Upper lobe of right lung (tissue), 1 donor: ENCODE measurements at regions not wholly inside any gene's neighbourhood (a gene's known extent, or its start where the extent isn't known, plus 50 kb on each side); places are given as distances from the start of the nearest gene placed in this dataset.

Experiments
- ATAC-seq: fragments of 200-7000 bp; cut with Tn5 transposase; one replicate; pipeline ENCODE4 v1.9.1; 2020; ENCODE audit warnings: mild to moderate bottlenecking, moderate library complexity
- DNase-seq: peaks from one replicate; pipeline ENCODE4 v3.0.0-alpha.2; 2020
- H3K27ac ChIP-seq: fragments of 200-600 bp; one replicate; pipeline ENCODE4 v1.8.0; 2022
- H3K27me3 ChIP-seq: fragments of 200-600 bp; one replicate; pipeline ENCODE4 v1.8.0; 2022; ENCODE audit warnings: mild to moderate bottlenecking
- H3K36me3 ChIP-seq: fragments of 200-600 bp; one replicate; pipeline ENCODE4 v1.8.0; 2022
- H3K4me1 ChIP-seq: fragments of 200-600 bp; one replicate; pipeline ENCODE4 v1.8.0; 2022
- H3K4me3 ChIP-seq: fragments of 200-600 bp; one replicate; pipeline ENCODE4 v1.8.0; 2022; ENCODE audit warnings: mild to moderate bottlenecking
- H3K9me3 ChIP-seq: fragments of 200-600 bp; one replicate; pipeline ENCODE4 v1.8.0; 2022
- CTCF ChIP-seq: fragments of 200-600 bp; IDR thresholded peaks from one replicate; pipeline ENCODE4 v1.8.0; 2022; ENCODE audit warnings: antibody characterized with exemption
- intact Hi-C: fragments of 100-400 bp; cut with DNase I; formaldehyde crosslinking; loops from one replicate; pipeline ENCODE4 v1.11.0; 2022
- donor health status: DM: no; HTN: yes; CAD: no; lungs with severe emphysema.

- Histone ChIP-seq H3K4me3 (no peak overlapping the region), H3K36me3 (no peaks in the 10 kb centered on the region), H3K27ac (no peak overlapping the region), H3K4me1 (no peaks in the 10 kb centered on the region), H3K27me3 (no peaks in the 10 kb centered on the region), H3K9me3 (peaks cover 3% of the 10 kb centered on the region)
- intact Hi-C loops, result no loop called here
- no peak for TF ChIP-seq CTCF
- ATAC-seq (no peak), DNase-seq (no peak)
Measured at GRCh38 chr5:171649075-171649401, 136.6 kb upstream of the SMIM23 start.

- TF ChIP-seq CTCF, result no peak
- no peak overlapping the region for H3K4me3 ChIP-seq
- H3K9me3 ChIP-seq, result peaks cover 3% of the 10 kb centered on the region
- H3K4me1 ChIP-seq, result no peaks in the 10 kb centered on the region
- ATAC-seq (no peak), DNase-seq (no peak)
- no peaks in the 10 kb centered on the region for H3K36me3 ChIP-seq
- H3K27me3 ChIP-seq, result no peaks in the 10 kb centered on the region
- H3K27ac ChIP-seq, result no peak overlapping the region
- intact Hi-C loops, result no loop called here
Measured at GRCh38 chr5:171650597-171650996, 135.0 kb upstream of the SMIM23 start.

- no peak for TF ChIP-seq CTCF
- Histone ChIP-seq H3K27me3 (no peaks in the 10 kb centered on the region), H3K4me3 (no peak overlapping the region), H3K4me1 (no peaks in the 10 kb centered on the region), H3K27ac (no peak overlapping the region), H3K9me3 (peaks cover 3% of the 10 kb centered on the region), H3K36me3 (no peaks in the 10 kb centered on the region)
- DNase-seq (no peak), ATAC-seq (no peak)
- intact Hi-C loops, result no loop called here
Measured at GRCh38 chr5:171651102-171651501, 134.5 kb upstream of the SMIM23 start.

- DNase-seq (no peak), ATAC-seq (no peak)
- no peaks in the 10 kb centered on the region for H3K4me1 ChIP-seq
- intact Hi-C loops, result no loop called here
- no peak overlapping the region for H3K4me3 ChIP-seq
- TF ChIP-seq CTCF, result no peak
- peaks cover 3% of the 10 kb centered on the region for H3K9me3 ChIP-seq
- no peaks in the 10 kb centered on the region for H3K27me3 ChIP-seq
- no peak overlapping the region for H3K27ac ChIP-seq
- no peaks in the 10 kb centered on the region for H3K36me3 ChIP-seq
Measured at GRCh38 chr5:171654881-171655280, 130.7 kb upstream of the SMIM23 start.

- intact Hi-C loops, result no loop called here
Measured at GRCh38 chr5:171657473-171657872, 128.1 kb upstream of the SMIM23 start.

More at GRCh38 chr5:171657473-171657872, 128.1 kb upstream of the SMIM23 start:
- Histone ChIP-seq H3K4me3 (no peak overlapping the region), H3K4me1 (no peaks in the 10 kb centered on the region), H3K9me3 (peaks cover 3% of the 10 kb centered on the region), H3K27me3 (no peaks in the 10 kb centered on the region), H3K27ac (no peak overlapping the region), H3K36me3 (no peaks in the 10 kb centered on the region)
- DNase-seq (no peak), ATAC-seq (no peak)
- TF ChIP-seq CTCF, result no peak
